DOHH2 (cell line): ENCODE measurements at regions not wholly inside any gene's neighbourhood (a gene's known extent, or its start where the extent isn't known, plus 50 kb on each side); places are given as distances from the start of the nearest gene placed in this dataset.

ENCODE experiments used
- CTCF ChIP-seq: fragments of 200-600 bp; sonication (generic); IDR thresholded peaks from one replicate; pipeline ENCODE4 v1.5.1; 2014; ENCODE audit warnings: antibody characterized with exemption, mild to moderate bottlenecking, low read depth, low read length; ENCODE audit not compliant: poor library complexity, severe bottlenecking
- EZH2phosphoT487 ChIP-seq: fragments of 200-600 bp; sonication (generic); IDR thresholded peaks from 2 replicates; pipeline ENCODE4 v1.6.1; 2017; ENCODE audit warnings: borderline replicate concordance, mild to moderate bottlenecking, antibody characterized with exemption, low read length, moderate library complexity, mixed read lengths

GRCh38 chr10:130435961-130436360 is 299.8 kb downstream of the GLRX3 start:
- TF ChIP-seq CTCF (no peak), EZH2phosphoT487 (no peak)
